ENCODE measurements at regions not wholly inside any gene's neighbourhood (a gene's known extent, or its start where the extent isn't known, plus 50 kb on each side); places are given as distances from the start of the nearest gene placed in this dataset.

- 35% methylated on average over 5 of the region's 7 CpGs for WGBS (ENCODE audit: insufficient coverage)
- Histone ChIP-seq H3K4me3 (ENCODE audit: low read depth, low read length) (no peak overlapping the region), H3K27ac (ENCODE audit: low read depth, low read length) (no peak overlapping the region), H3K4me1 (ENCODE audit: control insufficient read depth, insufficient read depth, low read length) (no peaks in the 10 kb centered on the region), H3K36me3 (ENCODE audit: control insufficient read depth, insufficient read depth, low read length) (no peaks in the 10 kb centered on the region), H3K9me3 (ENCODE audit: control insufficient read depth, insufficient read depth, low read length) (no peaks in the 10 kb centered on the region), H3K27me3 (ENCODE audit: control insufficient read depth, insufficient read depth, low read length) (peaks cover 3% of the 10 kb centered on the region)
- DNase-seq (ENCODE audit: low read depth in 4 of 6, low spot score in 6 of 6), result no peak
These were observed 468.3 kb upstream of the AUTS2 start for GRCh38 chr7:69129951-69130350.

- Histone ChIP-seq H3K4me3 (ENCODE audit: low read depth, low read length) (no peak overlapping the region), H3K9me3 (ENCODE audit: control insufficient read depth, insufficient read depth, low read length) (no peaks in the 10 kb centered on the region), H3K27me3 (ENCODE audit: control insufficient read depth, insufficient read depth, low read length) (peaks cover 3% of the 10 kb centered on the region), H3K27ac (ENCODE audit: low read depth, low read length) (no peak overlapping the region), H3K4me1 (ENCODE audit: control insufficient read depth, insufficient read depth, low read length) (no peaks in the 10 kb centered on the region), H3K36me3 (ENCODE audit: control insufficient read depth, insufficient read depth, low read length) (no peaks in the 10 kb centered on the region)
- DNase-seq (ENCODE audit: low read depth in 4 of 6, low spot score in 6 of 6), result no peak
- WGBS (ENCODE audit: insufficient coverage), result no CpG with 5 or more reads among the region's 2 CpGs
These were observed 467.9 kb upstream of the AUTS2 start for GRCh38 chr7:69130396-69130795.

- WGBS (ENCODE audit: insufficient coverage), result 79% methylated on average over 2 of the region's 2 CpGs
- no peaks in the 10 kb centered on the region for H3K4me1 ChIP-seq (ENCODE audit: control insufficient read depth, insufficient read depth, low read length)
- H3K27ac ChIP-seq (ENCODE audit: low read depth, low read length), result no peak overlapping the region
- no peak for DNase-seq (ENCODE audit: low read depth in 4 of 6, low spot score in 6 of 6)
- H3K36me3 ChIP-seq (ENCODE audit: control insufficient read depth, insufficient read depth, low read length), result no peaks in the 10 kb centered on the region
- peaks cover 3% of the 10 kb centered on the region for H3K27me3 ChIP-seq (ENCODE audit: control insufficient read depth, insufficient read depth, low read length)
- no peak overlapping the region for H3K4me3 ChIP-seq (ENCODE audit: low read depth, low read length)
- peaks cover 2% of the 10 kb centered on the region for H3K9me3 ChIP-seq (ENCODE audit: control insufficient read depth, insufficient read depth, low read length)
These were observed 464.0 kb upstream of the AUTS2 start for GRCh38 chr7:69134316-69134715.

- H3K27me3 ChIP-seq (ENCODE audit: control insufficient read depth, insufficient read depth, low read length), result peaks cover 2% of the 10 kb centered on the region
- no peak for DNase-seq (ENCODE audit: low read depth in 4 of 6, low spot score in 6 of 6)
- H3K36me3 ChIP-seq (ENCODE audit: control insufficient read depth, insufficient read depth, low read length), result no peaks in the 10 kb centered on the region
- H3K27ac ChIP-seq (ENCODE audit: low read depth, low read length), result no peak overlapping the region
- H3K4me3 ChIP-seq (ENCODE audit: low read depth, low read length), result no peak overlapping the region
- no peaks in the 10 kb centered on the region for H3K4me1 ChIP-seq (ENCODE audit: control insufficient read depth, insufficient read depth, low read length)
- WGBS (ENCODE audit: insufficient coverage), result 100% methylated on average over 1 of the region's 2 CpGs
- H3K9me3 ChIP-seq (ENCODE audit: control insufficient read depth, insufficient read depth, low read length), result no peaks in the 10 kb centered on the region
These were observed 450.6 kb upstream of the AUTS2 start for GRCh38 chr7:69147631-69148030.

- Histone ChIP-seq H3K4me1 (ENCODE audit: control insufficient read depth, insufficient read depth, low read length) (no peaks in the 10 kb centered on the region), H3K27me3 (ENCODE audit: control insufficient read depth, insufficient read depth, low read length) (no peaks in the 10 kb centered on the region), H3K27ac (ENCODE audit: low read depth, low read length) (no peak overlapping the region), H3K4me3 (ENCODE audit: low read depth, low read length) (no peak overlapping the region), H3K9me3 (ENCODE audit: control insufficient read depth, insufficient read depth, low read length) (no peaks in the 10 kb centered on the region), H3K36me3 (ENCODE audit: control insufficient read depth, insufficient read depth, low read length) (no peaks in the 10 kb centered on the region)
- WGBS (ENCODE audit: insufficient coverage), result 86% methylated on average over 6 of the region's 12 CpGs
- DNase-seq (ENCODE audit: low read depth in 4 of 6, low spot score in 6 of 6), result peak in 1 of 6 donors; percentile 32
These were observed 448.2 kb upstream of the AUTS2 start for GRCh38 chr7:69149804-69150782.

GRCh38 chr7:69162326-69162725, 435.9 kb upstream of the AUTS2 start:
- DNase-seq (ENCODE audit: low read depth in 4 of 6, low spot score in 6 of 6), result no peak
- Histone ChIP-seq H3K9me3 (ENCODE audit: control insufficient read depth, insufficient read depth, low read length) (no peaks in the 10 kb centered on the region), H3K4me1 (ENCODE audit: control insufficient read depth, insufficient read depth, low read length) (no peaks in the 10 kb centered on the region), H3K36me3 (ENCODE audit: control insufficient read depth, insufficient read depth, low read length) (no peaks in the 10 kb centered on the region), H3K4me3 (ENCODE audit: low read depth, low read length) (no peak overlapping the region), H3K27me3 (ENCODE audit: control insufficient read depth, insufficient read depth, low read length) (no peaks in the 10 kb centered on the region), H3K27ac (ENCODE audit: low read depth, low read length) (no peak overlapping the region)
- WGBS (ENCODE audit: insufficient coverage), result no CpG with 5 or more reads among the region's 1 CpG

- no peaks in the 10 kb centered on the region for H3K9me3 ChIP-seq (ENCODE audit: control insufficient read depth, insufficient read depth, low read length)
- no peak overlapping the region for H3K4me3 ChIP-seq (ENCODE audit: low read depth, low read length)
- peak in 1 of 6 donors; percentile 25 for DNase-seq (ENCODE audit: low read depth in 4 of 6, low spot score in 6 of 6)
- H3K4me1 ChIP-seq (ENCODE audit: control insufficient read depth, insufficient read depth, low read length), result no peaks in the 10 kb centered on the region
- WGBS (ENCODE audit: insufficient coverage), result no CpG with 5 or more reads among the region's 8 CpGs
- no peaks in the 10 kb centered on the region for H3K27me3 ChIP-seq (ENCODE audit: control insufficient read depth, insufficient read depth, low read length)
- H3K27ac ChIP-seq (ENCODE audit: low read depth, low read length), result no peak overlapping the region
- H3K36me3 ChIP-seq (ENCODE audit: control insufficient read depth, insufficient read depth, low read length), result no peaks in the 10 kb centered on the region
These were observed 435.2 kb upstream of the AUTS2 start for GRCh38 chr7:69162931-69163670.

- no peak for DNase-seq (ENCODE audit: low read depth in 4 of 6, low spot score in 6 of 6)
These were observed 431.2 kb upstream of the AUTS2 start for GRCh38 chr7:69166979-69167516.

GRCh38 chr7:69169386-69169785, 428.9 kb upstream of the AUTS2 start:
- no peaks in the 10 kb centered on the region for H3K36me3 ChIP-seq (ENCODE audit: control insufficient read depth, insufficient read depth, low read length)
- WGBS (ENCODE audit: insufficient coverage), result 50% methylated on average over 1 of the region's 1 CpG
- DNase-seq (ENCODE audit: low read depth in 4 of 6, low spot score in 6 of 6), result no peak

More at GRCh38 chr7:69166979-69167516, 431.2 kb upstream of the AUTS2 start:
- Histone ChIP-seq H3K4me1 (ENCODE audit: control insufficient read depth, insufficient read depth, low read length) (no peaks in the 10 kb centered on the region), H3K27me3 (ENCODE audit: control insufficient read depth, insufficient read depth, low read length) (no peaks in the 10 kb centered on the region), H3K36me3 (ENCODE audit: control insufficient read depth, insufficient read depth, low read length) (no peaks in the 10 kb centered on the region), H3K9me3 (ENCODE audit: control insufficient read depth, insufficient read depth, low read length) (no peaks in the 10 kb centered on the region), H3K4me3 (ENCODE audit: low read depth, low read length) (no peak overlapping the region), H3K27ac (ENCODE audit: low read depth, low read length) (no peak overlapping the region)
- WGBS (ENCODE audit: insufficient coverage), result 89% methylated on average over 5 of the region's 7 CpGs

More at GRCh38 chr7:69169386-69169785, 428.9 kb upstream of the AUTS2 start:
- Histone ChIP-seq H3K27me3 (ENCODE audit: control insufficient read depth, insufficient read depth, low read length) (no peaks in the 10 kb centered on the region), H3K27ac (ENCODE audit: low read depth, low read length) (no peak overlapping the region), H3K4me3 (ENCODE audit: low read depth, low read length) (no peak overlapping the region), H3K9me3 (ENCODE audit: control insufficient read depth, insufficient read depth, low read length) (no peaks in the 10 kb centered on the region), H3K4me1 (ENCODE audit: control insufficient read depth, insufficient read depth, low read length) (peaks cover 3% of the 10 kb centered on the region)

Data from spinal cord (tissue), 9 donors.